MM.1S (cell line): ENCODE measurements at regions not wholly inside any gene's neighbourhood (a gene's known extent, or its start where the extent isn't known, plus 50 kb on each side); places are given as distances from the start of the nearest gene placed in this dataset.

Source experiments
- EZH2 ChIP-seq: fragments of 300-600 bp; sonication (generic); optimal IDR thresholded peaks from 2 replicates; pipeline ENCODE3; 2017; ENCODE audit warnings: low read depth, mild to moderate bottlenecking, antibody characterized with exemption, low read length, mixed read lengths
- TF ChIP-seq, protein P1 (sequence below): fragments of 300-600 bp; sonication (generic); IDR thresholded peaks from 2 replicates; pipeline ENCODE4 v1.5.1; 2016; ENCODE audit warnings: antibody characterized with exemption, low read length, mixed read lengths

DNA sequence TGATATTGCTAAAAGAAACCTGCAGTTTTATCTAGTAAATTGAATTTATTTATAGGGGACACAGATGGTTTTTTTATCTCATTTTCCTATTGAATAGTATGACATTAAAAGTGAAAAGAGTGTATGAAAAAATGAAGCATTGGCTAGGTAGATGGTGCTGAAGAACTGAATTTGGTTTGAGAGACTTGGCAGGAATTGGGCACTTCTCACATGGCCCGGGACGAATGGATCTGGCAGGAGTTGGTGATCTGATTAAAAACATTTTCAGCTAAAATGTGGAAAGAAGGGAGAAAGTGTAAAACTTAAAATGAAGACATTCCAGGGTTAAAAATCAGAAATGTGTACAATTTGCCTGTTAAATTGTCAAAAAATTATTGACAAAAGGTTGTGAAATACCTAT is 1088.5 kb upstream of the PABPC4L start:
- TF ChIP-seq, protein P1, sequence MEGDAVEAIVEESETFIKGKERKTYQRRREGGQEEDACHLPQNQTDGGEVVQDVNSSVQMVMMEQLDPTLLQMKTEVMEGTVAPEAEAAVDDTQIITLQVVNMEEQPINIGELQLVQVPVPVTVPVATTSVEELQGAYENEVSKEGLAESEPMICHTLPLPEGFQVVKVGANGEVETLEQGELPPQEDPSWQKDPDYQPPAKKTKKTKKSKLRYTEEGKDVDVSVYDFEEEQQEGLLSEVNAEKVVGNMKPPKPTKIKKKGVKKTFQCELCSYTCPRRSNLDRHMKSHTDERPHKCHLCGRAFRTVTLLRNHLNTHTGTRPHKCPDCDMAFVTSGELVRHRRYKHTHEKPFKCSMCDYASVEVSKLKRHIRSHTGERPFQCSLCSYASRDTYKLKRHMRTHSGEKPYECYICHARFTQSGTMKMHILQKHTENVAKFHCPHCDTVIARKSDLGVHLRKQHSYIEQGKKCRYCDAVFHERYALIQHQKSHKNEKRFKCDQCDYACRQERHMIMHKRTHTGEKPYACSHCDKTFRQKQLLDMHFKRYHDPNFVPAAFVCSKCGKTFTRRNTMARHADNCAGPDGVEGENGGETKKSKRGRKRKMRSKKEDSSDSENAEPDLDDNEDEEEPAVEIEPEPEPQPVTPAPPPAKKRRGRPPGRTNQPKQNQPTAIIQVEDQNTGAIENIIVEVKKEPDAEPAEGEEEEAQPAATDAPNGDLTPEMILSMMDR, result no peak
- no peak for TF ChIP-seq EZH2
